Fibroblast of villous mesenchyme (primary cell): ENCODE measurements at regions not wholly inside any gene's neighbourhood (a gene's known extent, or its start where the extent isn't known, plus 50 kb on each side); places are given as distances from the start of the nearest gene placed in this dataset.
"Not testable (repeated sequence)": the region's sequence is repeated elsewhere in the genome, so short reads cannot be mapped to it uniquely, and the experiment has no call there.

Experiments used
- DNase-seq: peaks from one replicate; pipeline ENCODE4 v3.0.0-alpha.2; 2010; ENCODE audit warnings: low read depth
- H3K4me3 ChIP-seq: 2 replicates; pipeline ENCODE4 v1.5.1; 2011; ENCODE audit warnings: low read depth, mild to moderate bottlenecking, low read length
- CTCF ChIP-seq: IDR thresholded peaks from 2 replicates; pipeline ENCODE4 v1.5.1; 2012; ENCODE audit warnings: low read depth, mild to moderate bottlenecking, low read length; ENCODE audit not compliant: insufficient read depth

DNA sequence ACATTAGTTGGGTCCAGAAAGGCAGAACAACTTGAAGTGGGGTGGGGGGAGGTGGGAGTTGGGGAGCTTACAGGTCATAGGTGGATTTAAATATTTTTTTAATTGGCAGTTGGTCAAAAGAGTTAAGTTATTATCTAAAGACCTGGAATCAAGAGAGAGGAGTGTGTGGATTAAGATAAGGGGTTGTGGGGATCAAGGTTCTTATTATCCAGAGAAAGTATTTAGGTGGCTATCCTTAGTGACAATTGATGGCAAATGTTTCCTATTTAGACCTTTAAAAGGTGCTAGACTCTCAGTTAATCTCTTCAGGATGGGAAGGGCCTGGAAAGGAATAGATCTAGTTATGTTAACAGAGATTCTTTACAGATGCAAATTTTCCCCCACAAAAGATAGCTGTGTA lies 120.7 kb upstream of the OR9Q1 start:
- H3K4me3 ChIP-seq: no peak overlapping the region
- no peak for TF ChIP-seq CTCF
- no peak for DNase-seq

- no peak overlapping the region for H3K4me3 ChIP-seq
- no peak for DNase-seq
- TF ChIP-seq CTCF: no peak
Observed at GRCh38 chr11:57903441-57904123, 120.1 kb upstream of the OR9Q1 start.

DNA sequence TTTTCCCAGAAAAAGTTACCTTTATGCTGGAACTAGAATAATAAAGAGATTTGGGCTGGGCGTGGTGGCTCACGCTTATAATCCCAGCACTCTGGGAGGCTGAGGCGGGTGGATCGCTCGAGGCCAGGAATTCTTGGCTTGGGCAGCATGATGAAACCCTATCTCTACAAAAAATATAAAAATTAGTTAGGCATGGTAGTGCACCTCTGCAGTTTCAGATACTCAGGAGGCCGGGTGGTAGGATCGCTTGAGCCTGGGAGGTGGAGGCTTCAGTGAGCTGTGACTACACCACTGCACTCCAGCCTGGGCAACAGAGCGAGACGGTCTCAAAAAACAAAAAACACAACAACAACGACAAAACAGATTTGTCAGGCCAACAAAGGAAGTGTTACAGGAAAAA lies 119.3 kb upstream of the OR9Q1 start:
- no peak for DNase-seq
- no peak overlapping the region for H3K4me3 ChIP-seq
- no peak for TF ChIP-seq CTCF

DNA sequence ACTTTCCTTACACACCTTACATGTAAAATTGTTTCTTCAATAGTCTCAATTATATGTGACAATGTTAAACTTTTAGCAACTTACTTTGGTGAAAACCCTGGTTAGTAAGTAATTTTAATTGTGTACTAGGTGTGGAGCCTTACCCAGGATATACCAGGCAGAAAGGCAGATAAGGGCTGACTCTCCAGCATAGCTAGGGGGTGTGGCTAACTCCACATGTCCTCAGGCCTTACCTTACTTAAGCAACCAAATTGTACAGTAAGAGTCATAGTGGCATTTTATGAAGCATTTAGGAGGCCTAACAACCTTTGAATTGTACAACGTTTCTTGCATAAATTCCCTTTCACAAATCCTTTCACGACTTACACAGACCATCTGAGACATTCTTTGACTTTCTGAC lies 118.2 kb upstream of the OR9Q1 start:
- no peak overlapping the region for H3K4me3 ChIP-seq
- TF ChIP-seq CTCF: no peak
- no peak for DNase-seq

DNA sequence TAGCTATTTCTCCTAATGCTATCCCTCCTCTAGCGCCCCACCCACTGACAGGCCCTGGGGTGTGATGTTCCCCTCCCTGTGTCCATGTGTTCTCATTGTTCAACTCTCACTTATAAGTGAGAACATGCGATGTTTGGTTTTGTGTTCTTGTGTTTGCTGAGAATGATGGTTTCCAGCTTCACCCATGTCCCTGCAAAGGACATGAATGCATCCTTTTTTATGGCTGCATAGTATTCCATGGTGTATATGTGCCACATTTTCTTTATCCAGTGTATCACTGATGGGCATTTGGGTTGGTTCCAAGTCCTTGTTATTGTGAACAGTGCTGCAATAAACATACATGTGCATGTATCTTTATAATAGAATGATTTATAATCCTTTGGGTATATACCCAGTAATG lies 115.3 kb upstream of the OR9Q1 start:
- DNase-seq: not testable (repeated sequence)

GRCh38 chr11:57911522-57911921 lies 112.2 kb upstream of the OR9Q1 start:
- not testable (repeated sequence) for DNase-seq, H3K4me3 ChIP-seq

More for the DNA sequence above, 115.3 kb upstream of the OR9Q1 start:
- H3K4me3 ChIP-seq: not testable (repeated sequence)

DNA sequence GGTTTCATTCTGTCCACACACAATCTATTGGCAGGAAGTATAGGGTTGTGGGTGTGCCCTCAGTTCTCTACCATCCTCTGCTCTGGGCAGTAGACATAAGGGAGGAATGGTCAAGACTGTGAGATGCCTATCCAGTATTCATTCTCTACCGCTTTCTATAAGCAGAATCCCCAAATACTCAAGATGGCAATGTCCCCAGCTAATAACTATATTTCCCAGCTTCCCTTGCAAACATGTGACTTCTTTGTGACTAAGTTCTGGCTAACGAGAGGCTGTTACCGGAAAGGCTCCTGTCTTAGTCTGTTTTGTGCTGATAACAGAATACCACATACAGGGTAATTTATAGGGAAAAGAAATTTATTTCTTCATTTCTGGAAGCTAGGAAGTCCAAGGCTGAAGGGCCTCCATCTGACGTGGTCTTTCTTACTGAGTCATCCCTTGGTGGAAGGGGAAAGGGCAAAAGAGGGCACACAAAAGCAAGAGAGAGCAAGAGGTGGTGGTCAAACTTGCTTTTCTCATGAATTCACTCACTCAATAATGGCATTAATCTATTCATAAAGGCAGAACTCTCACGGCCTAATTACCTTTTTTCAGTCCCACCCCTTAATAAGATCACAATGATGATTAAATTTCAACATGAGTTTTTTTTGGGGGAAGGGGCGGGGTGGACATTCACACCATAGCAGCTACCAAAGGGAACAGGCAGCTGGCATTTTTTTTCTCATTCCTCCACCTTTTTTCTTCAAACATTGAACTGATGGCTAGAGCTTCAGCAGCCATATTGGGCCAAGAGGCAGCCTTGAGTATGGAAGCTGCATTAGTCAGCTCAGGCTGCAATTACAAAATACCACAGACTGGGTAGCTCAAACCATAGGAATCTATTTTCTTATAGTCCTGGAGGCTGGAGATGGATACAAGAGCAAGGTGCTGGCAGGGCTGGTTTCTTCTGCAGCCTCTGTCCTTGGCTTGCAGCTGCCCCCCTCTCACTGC lies 109.7 kb upstream of the OR9Q1 start:
- H3K4me3 ChIP-seq: no peak overlapping the region
- TF ChIP-seq CTCF: no peak

More for the DNA sequence above, 109.7 kb upstream of the OR9Q1 start:
- DNase-seq: no peak
